GM18499 (cell line): ENCODE measurements at regions not wholly inside any gene's neighbourhood (a gene's known extent, or its start where the extent isn't known, plus 50 kb on each side); places are given as distances from the start of the nearest gene placed in this dataset.
"Not testable (repeated sequence)": the region's sequence is repeated elsewhere in the genome, so short reads cannot be mapped to it uniquely, and the experiment has no call there.

ENCODE experiments used
- ATAC-seq: cut with Tn5 transposase; IDR thresholded peaks from one replicate; pipeline ENCODE4 v1.9.1; 2021; ENCODE audit warnings: moderate number of reproducible peaks; ENCODE audit not compliant: insufficient read depth, unreplicated experiment

DNA sequence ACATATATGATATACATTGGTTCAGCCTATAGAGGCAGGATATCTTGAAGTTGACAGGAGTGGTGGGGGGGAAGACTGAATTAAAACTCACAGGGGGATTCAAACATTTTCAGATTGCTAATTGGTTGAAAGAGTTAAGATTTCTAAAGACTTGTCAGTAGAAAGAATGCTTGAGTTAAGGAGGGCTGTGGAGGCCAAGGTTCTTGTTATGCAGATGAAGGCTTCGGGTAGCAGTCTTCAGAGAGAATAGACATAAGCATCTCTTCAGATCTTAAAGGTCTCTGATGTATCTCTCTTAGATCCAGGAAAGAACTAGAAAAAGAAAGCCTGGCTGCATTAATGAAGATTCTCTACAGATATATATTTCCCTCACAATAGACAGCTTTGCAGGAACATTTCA is 209.8 kb upstream of the SEMA3D start:
- no peak for ATAC-seq

- no peak for ATAC-seq
Measured at GRCh38 chr7:85392789-85393188, 205.9 kb upstream of the SEMA3D start.

DNA sequence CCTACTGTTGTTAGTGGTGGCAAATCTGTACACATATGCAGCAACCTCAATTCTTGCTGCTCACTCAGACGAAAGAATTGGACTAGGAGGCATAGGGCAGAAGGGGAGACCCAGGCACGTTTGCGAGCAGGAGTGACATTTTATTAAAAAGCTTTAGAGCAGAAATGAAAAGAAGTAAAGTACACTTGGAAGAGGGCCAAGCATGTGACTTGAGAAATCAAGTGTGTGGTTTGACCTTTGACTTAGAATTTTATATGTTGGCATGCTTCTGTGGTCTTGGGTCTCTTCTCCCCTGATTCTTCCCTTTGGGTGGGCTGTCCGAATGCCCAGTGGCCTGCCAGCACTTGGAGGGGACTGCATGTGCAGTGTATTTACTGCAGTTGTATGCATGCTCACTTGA is 205.5 kb upstream of the SEMA3D start:
- ATAC-seq = no peak

DNA sequence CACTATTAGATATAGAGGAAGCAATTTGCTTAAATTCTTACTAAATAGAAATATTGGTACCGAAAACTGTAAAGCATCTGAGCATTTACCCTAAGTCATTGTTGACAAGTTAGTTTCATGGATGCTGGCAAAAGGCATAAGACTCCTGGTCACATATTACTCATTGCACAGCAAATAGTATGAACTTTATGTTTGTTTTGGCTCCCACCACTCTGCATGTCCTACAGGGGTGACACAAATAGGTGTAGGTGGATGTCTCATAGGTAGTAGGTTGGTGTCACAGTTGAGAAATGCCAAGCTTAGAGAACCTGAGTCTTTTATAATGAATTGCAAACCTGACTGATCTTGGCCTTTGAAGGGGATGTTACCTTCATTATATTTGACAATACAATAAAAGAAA is 199.6 kb upstream of the SEMA3D start:
- no peak for ATAC-seq

- no peak for ATAC-seq
Measured at GRCh38 chr7:85384392-85384791, 197.5 kb upstream of the SEMA3D start.

DNA sequence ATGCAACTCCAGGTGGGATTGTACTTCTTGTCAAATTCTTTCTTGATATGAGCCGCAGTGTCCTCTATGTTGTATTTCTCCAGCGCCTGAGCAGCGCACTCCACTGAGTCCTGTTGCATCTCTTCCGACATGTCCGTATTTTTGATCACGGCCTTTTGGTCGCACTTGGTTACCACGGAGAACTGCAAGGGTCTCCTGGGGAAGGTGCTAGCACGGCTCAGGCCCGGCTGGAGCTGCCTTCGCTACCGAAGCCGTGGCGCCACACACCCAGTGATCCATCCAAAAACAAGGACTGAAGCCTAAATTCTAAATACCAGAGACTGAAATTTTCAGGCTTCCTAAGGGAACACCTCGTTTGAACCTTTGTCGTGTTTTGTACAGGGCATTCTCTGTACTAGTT is 194.4 kb upstream of the SEMA3D start:
- ATAC-seq = no peak

DNA sequence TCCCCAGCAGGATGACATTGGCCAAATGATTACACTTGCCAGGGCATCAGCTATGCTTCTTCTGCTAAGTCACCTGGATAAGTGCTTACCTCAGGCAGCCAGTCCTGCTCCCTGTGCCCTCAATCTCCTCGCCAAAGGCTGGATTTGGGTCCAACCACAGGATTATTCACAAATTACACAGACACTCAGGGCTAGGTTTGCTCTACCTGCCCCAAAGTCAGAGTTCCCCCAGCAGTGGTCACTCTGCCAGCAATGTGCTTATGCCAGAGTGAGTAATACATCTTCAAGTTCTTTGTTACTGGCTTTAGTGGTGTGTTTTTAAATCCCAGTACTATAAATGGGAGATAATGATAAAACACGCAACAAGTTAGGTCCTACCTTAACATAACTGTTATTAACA is 189.7 kb upstream of the SEMA3D start:
- no peak for ATAC-seq

GRCh38 chr7:85356916-85357315 is 170.1 kb upstream of the SEMA3D start:
- no peak for ATAC-seq

DNA sequence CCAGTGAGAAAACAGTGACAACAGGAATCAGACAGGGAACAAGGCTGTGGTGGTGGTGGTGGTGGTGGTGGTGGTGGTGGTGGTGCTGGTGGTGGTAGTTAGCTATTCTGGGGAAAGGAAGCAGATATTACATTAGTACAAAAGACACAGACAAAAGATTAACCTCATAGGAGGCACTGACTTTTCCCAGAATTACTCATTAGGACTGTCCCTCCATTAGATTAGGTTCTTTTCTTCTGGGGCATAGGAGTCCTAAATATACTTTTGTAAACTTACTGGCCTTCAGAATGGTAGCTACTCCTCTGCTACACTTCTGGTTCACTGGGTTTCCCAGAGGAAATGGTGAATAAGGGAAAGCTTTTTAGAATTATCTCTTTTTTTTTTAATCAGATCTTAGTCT is 156.6 kb upstream of the SEMA3D start:
- ATAC-seq = peak; percentile 60

GRCh38 chr7:85342781-85343180 is 155.9 kb upstream of the SEMA3D start:
- ATAC-seq = no peak

- no peak for ATAC-seq
Measured at GRCh38 chr7:85341973-85342372, 155.1 kb upstream of the SEMA3D start.

- no peak for ATAC-seq
Measured at GRCh38 chr7:85341121-85341520, 154.3 kb upstream of the SEMA3D start.

DNA sequence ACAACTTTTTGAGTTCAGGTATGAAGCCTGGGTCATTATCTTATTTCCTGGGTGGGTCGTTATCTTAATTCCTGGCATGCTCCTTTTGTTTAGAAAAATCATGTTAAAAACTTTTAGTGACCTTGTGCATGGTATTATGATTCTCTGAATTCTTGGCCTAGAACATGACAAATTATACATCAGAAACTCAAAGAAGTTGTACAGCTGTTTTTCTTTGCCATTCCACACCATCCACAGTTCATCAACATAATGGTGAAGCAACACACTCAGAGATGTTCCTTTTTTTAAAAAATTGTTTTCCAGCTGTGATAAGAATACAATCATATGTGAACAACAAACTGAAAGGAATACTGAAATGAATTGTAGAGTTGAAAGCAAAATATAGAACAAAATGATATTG is 149.2 kb upstream of the SEMA3D start:
- no peak for ATAC-seq

GRCh38 chr7:85335113-85335512 is 148.3 kb upstream of the SEMA3D start:
- not testable (repeated sequence) for ATAC-seq

DNA sequence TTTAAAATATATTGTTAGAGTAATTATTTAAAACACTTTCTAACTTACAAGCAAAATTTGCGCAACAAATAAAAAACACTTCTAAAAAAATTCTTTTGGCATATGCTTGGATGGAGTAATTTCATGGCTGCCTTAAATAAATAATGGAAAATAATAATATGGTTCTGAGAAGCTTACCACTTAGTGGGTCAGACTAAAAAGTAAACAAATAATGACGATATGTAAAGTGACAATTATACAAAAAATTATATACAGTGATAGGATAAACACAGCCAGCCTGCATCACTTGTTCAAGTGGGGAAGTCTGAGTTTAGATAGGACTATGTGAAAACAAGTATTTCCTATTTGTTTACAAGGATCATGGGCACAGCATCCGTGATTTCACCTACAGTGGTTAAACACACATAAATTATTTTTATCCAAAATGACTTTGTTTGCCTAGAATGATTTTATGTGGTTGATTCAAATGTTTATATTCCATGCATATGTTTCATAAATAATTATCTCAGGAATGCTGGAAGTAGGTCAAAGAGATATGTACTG is 141.7 kb upstream of the SEMA3D start:
- ATAC-seq = no peak

DNA sequence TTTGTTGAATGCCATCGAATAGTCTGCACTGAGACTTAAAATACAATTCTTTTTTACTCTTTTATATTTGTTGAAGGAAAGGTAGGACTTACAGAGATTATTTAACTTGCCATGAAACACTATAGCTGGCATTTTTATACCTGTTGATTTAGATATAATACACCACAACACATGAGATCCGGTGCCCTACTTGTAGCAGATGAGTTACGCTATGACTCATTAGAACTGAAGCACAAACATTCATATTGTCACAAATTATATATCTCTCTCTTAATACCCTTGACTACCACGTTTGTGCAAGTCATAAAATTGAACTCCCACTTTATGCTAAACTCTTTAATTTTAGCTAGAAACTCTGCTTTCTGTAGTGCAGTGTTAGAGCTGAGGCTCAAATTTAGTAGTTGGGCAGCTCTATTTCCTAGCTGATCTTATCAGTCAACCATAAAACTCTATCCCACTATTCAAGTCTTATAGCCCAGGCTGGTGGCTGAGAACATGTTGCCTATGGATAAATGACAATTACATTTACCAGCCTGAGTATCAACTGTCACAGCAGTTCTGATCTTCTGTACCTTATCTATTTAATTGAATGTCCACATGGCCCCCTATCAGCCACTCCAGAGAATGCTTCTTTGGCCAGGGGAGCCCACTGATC is 137.4 kb upstream of the SEMA3D start:
- ATAC-seq = no peak

DNA sequence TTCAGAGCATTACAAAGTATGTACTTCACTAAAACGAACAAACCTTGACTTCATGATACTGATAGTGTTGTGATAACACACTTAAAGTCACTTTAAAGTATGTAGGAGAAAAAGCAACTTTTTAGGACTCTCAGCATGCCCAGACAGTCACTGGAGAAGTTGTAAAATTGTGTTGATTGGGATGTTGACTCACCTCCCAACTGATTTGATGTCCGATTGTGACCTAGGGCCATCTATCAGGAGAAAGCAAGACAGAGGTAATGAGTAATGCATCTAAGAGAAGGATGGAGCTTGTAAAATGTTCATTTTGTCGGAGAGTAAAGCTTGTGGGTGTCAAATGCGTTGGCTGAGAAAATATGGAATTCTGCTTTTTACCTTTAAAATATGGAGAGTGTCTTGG is 135.4 kb upstream of the SEMA3D start:
- ATAC-seq = no peak

GRCh38 chr7:85320699-85321476 is 134.0 kb upstream of the SEMA3D start:
- no peak for ATAC-seq

- no peak for ATAC-seq
Measured at GRCh38 chr7:85316489-85316888, 129.6 kb upstream of the SEMA3D start.

- no peak for ATAC-seq
Measured at GRCh38 chr7:85310301-85310700, 123.4 kb upstream of the SEMA3D start.

GRCh38 chr7:85306115-85306514 is 119.3 kb upstream of the SEMA3D start:
- ATAC-seq = no peak

GRCh38 chr7:85294176-85294575 is 107.3 kb upstream of the SEMA3D start:
- ATAC-seq = no peak
